Astrocyte of the cerebellum (primary cell): ENCODE measurements at regions not wholly inside any gene's neighbourhood (a gene's known extent, or its start where the extent isn't known, plus 50 kb on each side); places are given as distances from the start of the nearest gene placed in this dataset.

Experiments used
- DNase-seq: peaks from one replicate; pipeline ENCODE4 v3.0.0-alpha.2; 2011; ENCODE audit warnings: low read depth
- H3K4me3 ChIP-seq: 2 replicates; pipeline ENCODE4 v1.5.1; 2011; ENCODE audit warnings: mild to moderate bottlenecking, low read depth, low read length, moderate library complexity
- CTCF ChIP-seq: IDR thresholded peaks from 2 replicates; pipeline ENCODE4 v1.5.1; 2012; ENCODE audit warnings: low read length, low read depth, moderate library complexity, mild to moderate bottlenecking; ENCODE audit errors: missing control alignments
- in situ Hi-C: cut with HindIII; loops from 2 replicates; pipeline ENCODE4 v1.10.0; 2017; ENCODE audit warnings: low sequenced_read_pairs

GRCh38 chr2:4604767-4605166 lies 901.4 kb downstream of the DCDC2C start:
- in situ Hi-C loops = no loop called here
- no peak for DNase-seq
- no peak for TF ChIP-seq CTCF
- no peak overlapping the region for H3K4me3 ChIP-seq

GRCh38 chr2:4618141-4618540 lies 914.8 kb downstream of the DCDC2C start:
- no peak for DNase-seq
- in situ Hi-C loops = no loop called here
- H3K4me3 ChIP-seq = no peak overlapping the region
- no peak for TF ChIP-seq CTCF

GRCh38 chr2:4618630-4619228 lies 915.4 kb downstream of the DCDC2C start:
- no peak for DNase-seq
- no peak for TF ChIP-seq CTCF
- in situ Hi-C loops = no loop called here
- no peak overlapping the region for H3K4me3 ChIP-seq

- no peak for TF ChIP-seq CTCF
- no peak overlapping the region for H3K4me3 ChIP-seq
- DNase-seq = no peak
- in situ Hi-C loops = no loop called here
Observed at GRCh38 chr2:4628998-4629501, 925.7 kb downstream of the DCDC2C start.

GRCh38 chr2:4635289-4635688 lies 931.9 kb downstream of the DCDC2C start:
- in situ Hi-C loops = no loop called here
- no peak for TF ChIP-seq CTCF

GRCh38 chr2:4653991-4654390 lies 950.6 kb downstream of the DCDC2C start:
- no peak for DNase-seq
- H3K4me3 ChIP-seq = no peak overlapping the region
- in situ Hi-C loops = no loop called here
- TF ChIP-seq CTCF = no peak

More at GRCh38 chr2:4635289-4635688, 931.9 kb downstream of the DCDC2C start:
- no peak for DNase-seq
- no peak overlapping the region for H3K4me3 ChIP-seq
